Lung (tissue), 11 donors: ENCODE measurements at regions not wholly inside any gene's neighbourhood (a gene's known extent, or its start where the extent isn't known, plus 50 kb on each side); places are given as distances from the start of the nearest gene placed in this dataset.

Experiments
- ATAC-seq: fragments of 200-7000 bp; cut with Tn5 transposase; one replicate; pipeline ENCODE4 v1.9.1; 2020; ENCODE audit warnings: moderate number of reproducible peaks; ENCODE audit not compliant: insufficient read depth, low FRiP score
- DNase-seq, 3 donors: peaks; one replicate each; pipeline ENCODE4 v3.0.0-alpha.2; 2013 to 2017
- H3K27ac ChIP-seq, 2 donors: one replicate each; pipeline ENCODE4 v1.5.1; 2013; ENCODE audit warnings: mild to moderate bottlenecking in 2 of 2, moderate library complexity in 2 of 2, control low read depth in 1 of 2, inconsistent platforms in 1 of 2, low read depth in 1 of 2, low read length in 1 of 2
- H3K27me3 ChIP-seq, 3 donors: one replicate each; pipeline ENCODE4 v1.5.1; 2013; ENCODE audit warnings: low read length in 2 of 3; ENCODE audit not compliant: control insufficient read depth in 3 of 3, insufficient read depth in 3 of 3
- H3K36me3 ChIP-seq, 4 donors: one replicate each; pipeline ENCODE4 v1.5.1; 2013; ENCODE audit warnings: low read length in 4 of 4, mild to moderate bottlenecking in 1 of 4, moderate library complexity in 1 of 4; ENCODE audit not compliant: control insufficient read depth in 4 of 4, insufficient read depth in 4 of 4
- H3K4me1 ChIP-seq, 5 donors: one replicate each; pipeline ENCODE4 v1.5.1; 2013; ENCODE audit warnings: low read length in 5 of 5, mild to moderate bottlenecking in 2 of 5, moderate library complexity in 1 of 5; ENCODE audit not compliant: control insufficient read depth in 5 of 5, insufficient read depth in 5 of 5
- H3K4me3 ChIP-seq: one replicate; pipeline ENCODE4 v1.5.1; 2013; ENCODE audit warnings: mild to moderate bottlenecking, control low read depth, moderate library complexity
- H3K9ac ChIP-seq, 2 donors: one replicate each; pipeline ENCODE4 v1.5.1; 2013; ENCODE audit warnings: low read length in 2 of 2, control low read depth in 1 of 2; ENCODE audit not compliant: insufficient read depth in 1 of 2
- H3K9me3 ChIP-seq, 4 donors: one replicate each; pipeline ENCODE4 v1.5.1; 2013; ENCODE audit warnings: low read length in 3 of 4, mild to moderate bottlenecking in 1 of 4, moderate library complexity in 1 of 4; ENCODE audit not compliant: control insufficient read depth in 4 of 4, insufficient read depth in 3 of 4
- CTCF ChIP-seq: IDR thresholded peaks from 2 replicates; pipeline ENCODE4 v1.5.1; 2012; ENCODE audit warnings: mild to moderate bottlenecking; ENCODE audit errors: control extremely low read depth, extremely low read depth
- WGBS, 2 donors: extraction: QIAGEN DNeasy Blood & Tissue Kit; methylation state at CpG; one replicate each; pipeline ENCODE4 v1.1.7; 2013; 5-methylcytosine and 5-hydroxymethylcytosine counted together
- donor health status: control.
- donor health status: control.
- donor health status: Bipolar disorder and iron deficiency.
- donor health status: healthy.
- donor health status: DM: yes; HTN: yes; CAD: no.

GRCh38 chr7:26508917-26509316 is 217.3 kb downstream of the SNX10 start:
- TF ChIP-seq CTCF, result no peak
- Histone ChIP-seq H3K9ac (no peak overlapping the region), H3K27me3 (no peaks in the 10 kb centered on the region), H3K36me3 (no peaks in the 10 kb centered on the region), H3K4me3 (no peak overlapping the region), H3K4me1 (peaks cover 0 to 13% (median 0%) of the 10 kb centered on the region in 5 donors), H3K27ac (no peak overlapping the region), H3K9me3 (no peaks in the 10 kb centered on the region)
- DNase-seq (peak in 2 of 3 donors; percentile 31 to 37), ATAC-seq (no peak)
- 75 to 83% methylated on average over 5 of the region's 5 CpGs for WGBS, 2 donors

GRCh38 chr7:26510231-26510957 is 218.7 kb downstream of the SNX10 start:
- DNase-seq (no peak), ATAC-seq (no peak)
- H3K27me3 ChIP-seq, result no peaks in the 10 kb centered on the region
- no peak overlapping the region for H3K9ac ChIP-seq
- no peak for TF ChIP-seq CTCF
- no peaks in the 10 kb centered on the region for H3K36me3 ChIP-seq
- H3K27ac ChIP-seq, result no peak overlapping the region
- 86 to 89% methylated on average over 5 of the region's 5 CpGs for whole genome bisulfite sequencing, 2 donors
- no peak overlapping the region for H3K4me3 ChIP-seq
- peaks cover 0 to 13% (median 0%) of the 10 kb centered on the region in 5 donors for H3K4me1 ChIP-seq
- no peaks in the 10 kb centered on the region for H3K9me3 ChIP-seq

- TF ChIP-seq CTCF, result no peak
- Histone ChIP-seq H3K9ac (no peak overlapping the region), H3K27ac (no peak overlapping the region), H3K27me3 (no peaks in the 10 kb centered on the region), H3K9me3 (peaks cover 0 to 4% (median 0%) of the 10 kb centered on the region in 4 donors), H3K4me1 (peaks cover 0 to 13% (median 0%) of the 10 kb centered on the region in 5 donors), H3K36me3 (no peaks in the 10 kb centered on the region), H3K4me3 (no peak overlapping the region)
- WGBS, 2 donors, result 64 to 78% methylated on average over 6 of the region's 6 CpGs
- peak; percentile 24 to 61 (median 53) for DNase-seq
- no peak for ATAC-seq
Observed at GRCh38 chr7:26511866-26512265, 220.2 kb downstream of the SNX10 start.
